ENCODE measurements at regions not wholly inside any gene's neighbourhood (a gene's known extent, or its start where the extent isn't known, plus 50 kb on each side); places are given as distances from the start of the nearest gene placed in this dataset.

- Histone ChIP-seq H3K36me3 (ENCODE audit: insufficient read depth) (no peaks in the 10 kb centered on the region), H3K4me3 (IDR thresholded peaks at IDR 0.05; ENCODE audit: insufficient read depth, low read depth, low read length) (no peak overlapping the region), H3K4me1 (ENCODE audit: low read depth, poor library complexity, severe bottlenecking) (no peaks in the 10 kb centered on the region), H3K79me2 (ENCODE audit: insufficient read depth, low read depth) (no peaks in the 10 kb centered on the region), H4K20me1 (ENCODE audit: insufficient read depth) (no peaks in the 10 kb centered on the region), H3K4me2 (no peak overlapping the region), H2AFZ (ENCODE audit: low read depth) (no peak overlapping the region), H3K27me3 (ENCODE audit: insufficient read depth, low read depth) (no peaks in the 10 kb centered on the region), H3K27ac (no peak overlapping the region), H3K9ac (no peak overlapping the region)
- no peak for TF ChIP-seq CTCF (conservative IDR thresholded peaks at IDR 0.05; ENCODE audit: low read depth, low read length)
Measured at GRCh38 chr9:129282272-129282671, 104.2 kb upstream of the IER5L start.

- Histone ChIP-seq H3K36me3 (ENCODE audit: insufficient read depth) (no peaks in the 10 kb centered on the region), H3K4me3 (IDR thresholded peaks at IDR 0.05; ENCODE audit: insufficient read depth, low read depth, low read length) (no peak overlapping the region), H3K4me2 (no peak overlapping the region), H4K20me1 (ENCODE audit: insufficient read depth) (no peaks in the 10 kb centered on the region), H3K9ac (no peak overlapping the region), H3K27ac (no peak overlapping the region), H2AFZ (ENCODE audit: low read depth) (no peak overlapping the region), H3K79me2 (ENCODE audit: insufficient read depth, low read depth) (no peaks in the 10 kb centered on the region), H3K27me3 (ENCODE audit: insufficient read depth, low read depth) (no peaks in the 10 kb centered on the region), H3K4me1 (ENCODE audit: low read depth, poor library complexity, severe bottlenecking) (no peaks in the 10 kb centered on the region)
- TF ChIP-seq CTCF (conservative IDR thresholded peaks at IDR 0.05; ENCODE audit: low read depth, low read length): no peak
Measured at GRCh38 chr9:129281506-129282145, 103.6 kb upstream of the IER5L start.

GRCh38 chr9:129280623-129281271, 102.7 kb upstream of the IER5L start:
- Histone ChIP-seq H3K27ac (no peak overlapping the region), H3K9ac (no peak overlapping the region; the same call in 1 of the 2 replicates), H3K4me2 (no peak overlapping the region), H3K79me2 (ENCODE audit: insufficient read depth, low read depth) (no peaks in the 10 kb centered on the region), H4K20me1 (ENCODE audit: insufficient read depth) (no peaks in the 10 kb centered on the region), H3K4me1 (ENCODE audit: low read depth, poor library complexity, severe bottlenecking) (no peaks in the 10 kb centered on the region), H3K4me3 (IDR thresholded peaks at IDR 0.05; ENCODE audit: insufficient read depth, low read depth, low read length) (no peak overlapping the region), H3K36me3 (ENCODE audit: insufficient read depth) (no peaks in the 10 kb centered on the region), H2AFZ (ENCODE audit: low read depth) (no peak overlapping the region), H3K27me3 (ENCODE audit: insufficient read depth, low read depth) (no peaks in the 10 kb centered on the region)
- TF ChIP-seq CTCF (conservative IDR thresholded peaks at IDR 0.05; ENCODE audit: low read depth, low read length): no peak

GRCh38 chr9:129280236-129280622, 102.2 kb upstream of the IER5L start:
- Histone ChIP-seq H3K36me3 (ENCODE audit: insufficient read depth) (no peaks in the 10 kb centered on the region), H2AFZ (ENCODE audit: low read depth) (no peak overlapping the region), H3K4me2 (no peak overlapping the region), H3K79me2 (ENCODE audit: insufficient read depth, low read depth) (no peaks in the 10 kb centered on the region), H3K27ac (no peak overlapping the region), H3K27me3 (ENCODE audit: insufficient read depth, low read depth) (no peaks in the 10 kb centered on the region), H3K4me3 (IDR thresholded peaks at IDR 0.05; ENCODE audit: insufficient read depth, low read depth, low read length) (no peak overlapping the region), H3K9ac (no peak overlapping the region; the same call in 1 of the 2 replicates), H4K20me1 (ENCODE audit: insufficient read depth) (no peaks in the 10 kb centered on the region), H3K4me1 (ENCODE audit: low read depth, poor library complexity, severe bottlenecking) (no peaks in the 10 kb centered on the region)
- no peak for TF ChIP-seq CTCF (conservative IDR thresholded peaks at IDR 0.05; ENCODE audit: low read depth, low read length)
